Parathyroid adenoma (tissue), 2 donors: ENCODE measurements at regions not wholly inside any gene's neighbourhood (a gene's known extent, or its start where the extent isn't known, plus 50 kb on each side); places are given as distances from the start of the nearest gene placed in this dataset.
"Not testable (repeated sequence)": the region's sequence is repeated elsewhere in the genome, so short reads cannot be mapped to it uniquely, and the experiment has no call there.

ENCODE experiments used
- H2AFZ ChIP-seq: fragments of 300-600 bp; sonication (generic); one replicate; pipeline ENCODE4 v1.7.0; 2017; ENCODE audit warnings: antibody characterized with exemption, mild to moderate bottlenecking
- H3K27ac ChIP-seq: fragments of 300-600 bp; sonication (generic); one replicate; pipeline ENCODE4 v1.7.0; 2017
- H3K27me3 ChIP-seq: fragments of 300-600 bp; sonication (generic); one replicate; pipeline ENCODE4 v1.7.0; 2017; ENCODE audit warnings: low read length; ENCODE audit not compliant: control insufficient read depth, insufficient read depth
- H3K36me3 ChIP-seq: fragments of 300-600 bp; sonication (generic); one replicate; pipeline ENCODE4 v1.7.0; 2017; ENCODE audit warnings: low read length; ENCODE audit not compliant: control insufficient read depth, insufficient read depth
- H3K4me1 ChIP-seq: fragments of 300-600 bp; sonication (generic); one replicate; pipeline ENCODE4 v1.7.0; 2017; ENCODE audit warnings: control low read depth
- H3K4me2 ChIP-seq: fragments of 300-600 bp; sonication (generic); one replicate; pipeline ENCODE4 v1.7.0; 2017; ENCODE audit warnings: low read length
- H3K4me3 ChIP-seq: fragments of 300-600 bp; sonication (generic); one replicate; pipeline ENCODE4 v1.7.0; 2017; ENCODE audit warnings: low read depth, low read length
- H3K79me2 ChIP-seq: fragments of 300-600 bp; sonication (generic); one replicate; pipeline ENCODE4 v1.7.0; 2017; ENCODE audit warnings: control low read depth
- H3K9ac ChIP-seq: fragments of 300-600 bp; sonication (generic); one replicate; pipeline ENCODE4 v1.7.0; 2017; ENCODE audit warnings: mild to moderate bottlenecking
- H3K9me3 ChIP-seq: fragments of 300-600 bp; sonication (generic); one replicate; pipeline ENCODE4 v1.7.0; 2017; ENCODE audit warnings: low read length; ENCODE audit not compliant: control insufficient read depth
- TF ChIP-seq, protein P1 (sequence below): fragments of 300-600 bp; sonication (generic); IDR thresholded peaks from one replicate; pipeline ENCODE4 v1.7.0; 2017; ENCODE audit warnings: antibody characterized with exemption, mild to moderate bottlenecking
- donor health status: primary hyperparathyroidism.

DNA sequence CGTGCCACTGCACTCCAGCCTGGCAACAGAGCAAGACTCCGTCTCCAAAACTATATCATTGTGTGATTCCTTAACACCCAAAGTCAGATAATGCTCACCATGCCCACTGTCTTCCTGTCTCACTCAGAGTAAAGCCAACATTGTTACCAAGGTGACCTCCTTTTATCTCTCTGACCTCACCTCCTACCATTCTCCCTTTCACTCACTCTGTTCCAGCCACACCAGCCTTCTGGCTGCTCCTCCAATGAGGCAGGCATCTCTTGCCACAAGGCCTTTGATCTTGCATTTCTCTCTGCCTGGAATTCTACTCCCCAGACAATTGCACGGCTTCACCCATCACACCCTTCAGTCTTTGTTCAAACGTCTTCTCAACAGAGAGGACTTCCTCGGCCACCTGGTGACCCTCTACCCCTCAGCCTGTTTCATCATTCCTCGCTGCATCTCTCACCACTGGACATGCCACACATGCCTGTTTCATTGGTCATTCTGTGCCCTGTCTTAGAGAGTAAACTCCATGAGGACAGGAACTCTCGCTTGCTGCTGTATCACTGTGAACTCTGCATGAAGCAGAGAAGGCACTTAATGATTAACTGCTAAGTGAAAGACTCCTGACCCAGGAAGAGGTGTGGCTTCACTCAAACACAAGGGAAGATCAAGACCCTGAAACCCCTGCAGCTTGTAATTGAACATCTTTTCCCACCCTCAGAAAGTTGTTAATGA lies 67.1 kb upstream of the CAPZB start:
- Histone ChIP-seq H3K4me2 (no peak overlapping the region), H3K27me3 (no peaks in the 10 kb centered on the region), H3K27ac (no peak overlapping the region), H3K36me3 (peaks cover 2% of the 10 kb centered on the region), H3K9ac (no peak overlapping the region), H2AFZ (no peak overlapping the region), H3K79me2 (no peaks in the 10 kb centered on the region), H3K4me1 (no peaks in the 10 kb centered on the region), H3K9me3 (no peaks in the 10 kb centered on the region), H3K4me3 (no peak overlapping the region)
- TF ChIP-seq, protein P1, sequence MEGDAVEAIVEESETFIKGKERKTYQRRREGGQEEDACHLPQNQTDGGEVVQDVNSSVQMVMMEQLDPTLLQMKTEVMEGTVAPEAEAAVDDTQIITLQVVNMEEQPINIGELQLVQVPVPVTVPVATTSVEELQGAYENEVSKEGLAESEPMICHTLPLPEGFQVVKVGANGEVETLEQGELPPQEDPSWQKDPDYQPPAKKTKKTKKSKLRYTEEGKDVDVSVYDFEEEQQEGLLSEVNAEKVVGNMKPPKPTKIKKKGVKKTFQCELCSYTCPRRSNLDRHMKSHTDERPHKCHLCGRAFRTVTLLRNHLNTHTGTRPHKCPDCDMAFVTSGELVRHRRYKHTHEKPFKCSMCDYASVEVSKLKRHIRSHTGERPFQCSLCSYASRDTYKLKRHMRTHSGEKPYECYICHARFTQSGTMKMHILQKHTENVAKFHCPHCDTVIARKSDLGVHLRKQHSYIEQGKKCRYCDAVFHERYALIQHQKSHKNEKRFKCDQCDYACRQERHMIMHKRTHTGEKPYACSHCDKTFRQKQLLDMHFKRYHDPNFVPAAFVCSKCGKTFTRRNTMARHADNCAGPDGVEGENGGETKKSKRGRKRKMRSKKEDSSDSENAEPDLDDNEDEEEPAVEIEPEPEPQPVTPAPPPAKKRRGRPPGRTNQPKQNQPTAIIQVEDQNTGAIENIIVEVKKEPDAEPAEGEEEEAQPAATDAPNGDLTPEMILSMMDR: no peak

DNA sequence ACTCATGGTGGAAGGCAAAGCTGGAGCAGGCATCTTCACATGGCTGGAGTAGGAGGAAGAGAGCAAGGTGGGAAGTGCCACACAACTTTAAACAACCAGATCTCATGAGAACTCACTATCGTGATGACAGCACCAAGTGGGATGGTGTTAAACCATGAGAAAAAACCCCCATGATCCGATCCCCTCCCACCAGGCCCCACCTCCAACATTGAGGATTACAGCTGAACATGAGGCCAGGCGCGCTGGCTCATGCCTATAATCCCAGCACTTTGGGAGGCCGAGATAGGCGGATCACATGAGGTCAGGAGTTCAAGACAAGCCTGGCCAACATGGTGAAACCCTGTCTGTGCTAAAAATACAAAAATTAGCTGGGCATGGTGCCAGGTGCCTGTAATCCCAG lies 66.5 kb upstream of the CAPZB start:
- not testable (repeated sequence) for H3K27ac ChIP-seq, H3K36me3 ChIP-seq, H3K9me3 ChIP-seq, H3K9ac ChIP-seq, H3K4me2 ChIP-seq, H3K4me3 ChIP-seq, H3K79me2 ChIP-seq, H3K27me3 ChIP-seq, H2AFZ ChIP-seq, H3K4me1 ChIP-seq

DNA sequence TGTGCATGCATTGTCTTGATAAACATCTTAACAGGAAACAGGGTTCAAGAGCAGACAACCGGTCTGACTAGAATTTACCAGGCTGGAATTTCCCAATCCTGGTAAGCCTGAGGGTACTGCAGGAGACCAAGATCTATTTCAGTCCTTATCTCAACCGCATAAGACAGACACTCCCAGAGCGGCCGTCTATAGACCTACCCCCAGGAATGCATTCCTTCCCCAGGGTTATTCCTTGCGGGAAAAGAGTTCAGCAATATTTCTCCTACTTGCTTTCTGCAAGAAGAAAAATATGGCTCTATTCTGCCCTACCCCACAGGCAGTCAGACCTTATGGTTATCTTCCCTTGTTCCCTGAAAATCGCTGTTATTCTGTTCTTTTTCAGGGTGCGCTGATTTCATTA lies 65.1 kb upstream of the CAPZB start:
- not testable (repeated sequence) for H3K36me3 ChIP-seq, H2AFZ ChIP-seq, H3K9ac ChIP-seq, H3K9me3 ChIP-seq, H3K79me2 ChIP-seq, H3K4me3 ChIP-seq, H3K4me2 ChIP-seq, H3K27me3 ChIP-seq, H3K4me1 ChIP-seq, H3K27ac ChIP-seq

DNA sequence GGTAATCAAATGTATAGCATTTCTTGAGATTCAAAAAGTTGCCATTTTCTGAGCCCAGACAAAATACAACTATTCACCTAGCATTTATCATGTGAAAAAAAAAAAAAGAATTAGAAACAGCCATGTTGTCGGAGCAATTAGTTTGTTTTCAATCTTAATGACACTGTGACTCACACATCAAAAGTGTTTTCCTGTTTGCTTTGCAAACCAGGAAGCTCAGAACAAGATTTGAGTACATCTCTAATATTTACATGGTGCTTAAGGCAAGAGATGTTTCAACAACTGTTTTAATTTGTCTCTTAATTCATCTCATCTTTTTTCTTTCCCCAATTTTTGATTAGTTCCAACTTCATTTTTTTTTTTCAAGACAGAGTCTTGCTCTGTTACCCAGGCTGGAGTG lies 62.5 kb upstream of the CAPZB start:
- Histone ChIP-seq H3K4me3 (no peak overlapping the region), H3K27ac (no peak overlapping the region), H3K36me3 (peaks cover 3% of the 10 kb centered on the region), H3K4me1 (no peaks in the 10 kb centered on the region), H2AFZ (no peak overlapping the region), H3K27me3 (no peaks in the 10 kb centered on the region), H3K79me2 (no peaks in the 10 kb centered on the region), H3K4me2 (no peak overlapping the region), H3K9me3 (no peaks in the 10 kb centered on the region), H3K9ac (no peak overlapping the region)
- TF ChIP-seq, protein P1: no peak

DNA sequence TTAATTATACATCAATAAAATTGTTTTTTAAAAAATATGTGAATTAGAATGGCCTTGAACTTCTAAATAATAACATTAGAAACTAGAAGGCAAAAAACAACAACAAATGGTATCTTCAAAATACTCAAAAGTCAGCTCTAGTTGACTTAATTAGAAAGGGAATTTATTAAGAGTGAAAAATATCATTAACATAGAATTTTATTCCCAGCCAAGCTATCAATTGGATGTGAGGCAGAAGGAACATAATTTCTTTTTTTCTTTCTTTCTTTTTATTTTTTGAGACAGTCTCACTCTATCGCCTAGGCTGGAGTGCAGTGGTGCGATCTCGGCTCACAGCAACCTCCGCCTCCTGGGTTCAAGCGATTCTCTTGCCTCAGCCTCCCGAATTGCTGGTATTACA lies 51.2 kb upstream of the CAPZB start:
- Histone ChIP-seq H3K4me1 (no peaks in the 10 kb centered on the region), H3K9ac (no peak overlapping the region), H2AFZ (no peak overlapping the region), H3K9me3 (no peaks in the 10 kb centered on the region), H3K36me3 (no peaks in the 10 kb centered on the region), H3K27ac (no peak overlapping the region), H3K27me3 (no peaks in the 10 kb centered on the region), H3K4me3 (no peak overlapping the region), H3K79me2 (no peaks in the 10 kb centered on the region), H3K4me2 (no peak overlapping the region)
- TF ChIP-seq, protein P1: no peak

DNA sequence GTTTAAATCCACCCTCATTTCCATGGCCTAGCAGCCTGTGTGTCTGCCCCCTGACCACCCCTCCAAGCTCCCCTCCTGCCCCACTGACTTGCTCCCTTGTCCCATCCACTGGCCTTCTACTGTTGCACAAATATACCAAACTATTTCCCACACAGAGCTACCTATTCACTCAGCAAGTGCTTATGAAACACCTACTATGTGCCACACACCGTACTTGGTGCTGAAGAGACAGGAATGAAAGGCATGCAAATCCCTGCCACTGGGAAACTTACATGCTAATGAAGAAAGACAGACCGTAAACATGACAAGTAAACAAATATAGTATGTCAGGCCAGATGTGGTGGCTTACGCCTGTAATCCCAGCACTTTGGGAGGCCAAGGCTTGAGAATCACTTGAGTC lies 49.9 kb upstream of the CAPZB start:
- Histone ChIP-seq H3K9me3 (no peaks in the 10 kb centered on the region), H3K4me3 (no peak overlapping the region), H3K4me1 (no peaks in the 10 kb centered on the region), H3K27me3 (no peaks in the 10 kb centered on the region), H3K4me2 (no peak overlapping the region), H3K9ac (no peak overlapping the region), H3K27ac (no peak overlapping the region), H3K36me3 (no peaks in the 10 kb centered on the region), H3K79me2 (no peaks in the 10 kb centered on the region), H2AFZ (no peak overlapping the region)
- TF ChIP-seq, protein P1: no peak
